ENCODE measurements at regions not wholly inside any gene's neighbourhood (a gene's known extent, or its start where the extent isn't known, plus 50 kb on each side); places are given as distances from the start of the nearest gene placed in this dataset.

DNA sequence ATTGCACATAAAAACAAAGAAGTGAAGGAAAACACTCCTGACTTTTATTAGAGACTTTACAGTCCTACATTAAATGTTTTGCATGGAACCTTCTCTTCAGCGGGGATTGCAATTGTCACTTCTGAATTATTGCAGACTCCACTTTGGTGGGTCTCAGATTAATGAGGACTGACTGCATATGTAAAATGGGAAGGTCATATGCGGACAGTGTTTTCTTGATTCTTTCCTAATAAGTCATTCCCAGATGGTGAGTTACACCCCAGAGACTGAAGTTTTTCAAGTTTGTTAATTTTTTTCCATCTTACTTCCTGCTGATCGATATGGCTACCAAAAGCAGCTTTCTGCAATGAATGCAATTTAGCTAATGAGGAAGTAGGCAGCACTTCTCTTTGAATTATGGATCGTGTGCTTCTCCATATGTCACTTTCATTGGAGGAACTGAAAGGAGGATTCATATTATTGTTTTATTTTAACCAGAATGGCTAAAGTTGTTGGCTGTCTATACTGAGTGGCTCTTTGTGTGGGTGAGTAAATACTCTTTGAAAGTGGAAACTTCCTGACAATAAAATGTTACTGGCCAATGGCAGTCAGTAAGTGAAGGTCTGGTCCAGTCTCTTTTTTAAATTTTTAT is 119.3 kb upstream of the CLNK start (continued):
- no peak for TF ChIP-seq CHD7 (IDR thresholded peaks at IDR 0.05; ENCODE audit: insufficient replicate concordance, low read length)
- no peak for TF ChIP-seq TBP (IDR thresholded peaks at IDR 0.05; ENCODE audit: low read depth, low read length)
- TF ChIP-seq GTF2F1 (IDR thresholded peaks at IDR 0.05; ENCODE audit: borderline replicate concordance, low read depth, low read length) = no peak
- no peak for TF ChIP-seq SRF (IDR thresholded peaks at IDR 0.05; ENCODE audit: low read depth, low read length)

Measured in H1 (cell line).